Neuronal stem cell (in vitro differentiated cells): ENCODE measurements at regions not wholly inside any gene's neighbourhood (a gene's known extent, or its start where the extent isn't known, plus 50 kb on each side); places are given as distances from the start of the nearest gene placed in this dataset.
"Not testable (repeated sequence)": the region's sequence is repeated elsewhere in the genome, so short reads cannot be mapped to it uniquely, and the experiment has no call there.

Source experiments
- DNase-seq: peaks from one replicate; pipeline ENCODE4 v3.0.0-alpha.2; 2013; ENCODE audit warnings: low spot score
- H2AFZ ChIP-seq: one replicate; pipeline ENCODE4 v1.6.1; 2013; ENCODE audit warnings: mild to moderate bottlenecking, low read length, inconsistent platforms
- H2AK5ac ChIP-seq: 2 replicates; pipeline ENCODE4 v1.6.1; 2013; ENCODE audit warnings: low read depth, mild to moderate bottlenecking, inconsistent platforms, low read length, moderate library complexity, mixed read lengths
- H2BK120ac ChIP-seq: 2 replicates; pipeline ENCODE4 v1.6.1; 2013; ENCODE audit warnings: low read depth, mild to moderate bottlenecking, inconsistent platforms, low read length, moderate library complexity, mixed read lengths
- H2BK12ac ChIP-seq: one replicate; pipeline ENCODE4 v1.6.1; 2013; ENCODE audit warnings: low read length, inconsistent platforms
- H2BK15ac ChIP-seq: 2 replicates; pipeline ENCODE4 v1.6.1; 2013; ENCODE audit warnings: mild to moderate bottlenecking, low read length, inconsistent platforms, mixed read lengths
- H2BK5ac ChIP-seq: one replicate; pipeline ENCODE4 v1.6.1; 2013; ENCODE audit warnings: inconsistent platforms, mild to moderate bottlenecking, low read length, moderate library complexity
- H3K14ac ChIP-seq: one replicate; pipeline ENCODE4 v1.6.1; 2013; ENCODE audit warnings: low read length, inconsistent platforms
- H3K18ac ChIP-seq: 2 replicates; pipeline ENCODE4 v1.6.1; 2013; ENCODE audit warnings: low read length, inconsistent platforms
- H3K23ac ChIP-seq: 2 replicates; pipeline ENCODE4 v1.6.1; 2013; ENCODE audit warnings: low read depth, mild to moderate bottlenecking, mixed read lengths, low read length, inconsistent platforms; ENCODE audit not compliant: poor library complexity
- H3K27ac ChIP-seq: replicated peaks from 3 replicates; pipeline ENCODE4 v1.5.1; 2013; ENCODE audit warnings: low read length, inconsistent platforms
- H3K27me3 ChIP-seq, 3 experiments: 2 replicates each; pipeline ENCODE4 v1.6.1; 2013; ENCODE audit warnings: low read length in 3 of 3, mild to moderate bottlenecking in 2 of 3, inconsistent platforms in 1 of 3, low read depth in 1 of 3, mixed read lengths in 1 of 3, moderate library complexity in 1 of 3; ENCODE audit not compliant: control insufficient read depth in 3 of 3, insufficient read depth in 3 of 3
- H3K36me3 ChIP-seq, 2 donors: replicated peaks in 1 of 2; 2 replicates each; pipeline ENCODE4 v1.6.1; 2013; ENCODE audit warnings: low read length in 2 of 2; ENCODE audit not compliant: control insufficient read depth in 2 of 2, insufficient read depth in 2 of 2
- H3K4ac ChIP-seq: 2 replicates; pipeline ENCODE4 v1.6.1; 2013; ENCODE audit warnings: inconsistent platforms, mild to moderate bottlenecking, low read length, moderate library complexity
- H3K4me1 ChIP-seq, 2 donors: 1 replicate in 1 of 2; 2 replicates in 1 of 2; pipeline ENCODE4 v1.6.1; 2013; ENCODE audit warnings: low read length in 2 of 2, low read depth in 1 of 2; ENCODE audit not compliant: control insufficient read depth in 2 of 2, insufficient read depth in 1 of 2
- H3K4me2 ChIP-seq: one replicate; pipeline ENCODE4 v1.6.1; 2013; ENCODE audit warnings: mild to moderate bottlenecking, low read length, inconsistent platforms; ENCODE audit not compliant: insufficient read depth, poor library complexity, severe bottlenecking
- H3K4me3 ChIP-seq, 2 donors: 2 replicates each; pipeline ENCODE4 v1.5.1; 2013; ENCODE audit warnings: low read length in 2 of 2, mild to moderate bottlenecking in 2 of 2, inconsistent platforms in 1 of 2, moderate library complexity in 1 of 2
- H3K79me1 ChIP-seq: one replicate; pipeline ENCODE4 v1.6.1; 2013; ENCODE audit warnings: low read depth, mild to moderate bottlenecking, inconsistent platforms, low read length, moderate library complexity
- H3K9ac ChIP-seq: one replicate; pipeline ENCODE4 v1.6.1; 2013; ENCODE audit warnings: mild to moderate bottlenecking, low read depth, low read length, inconsistent platforms; ENCODE audit not compliant: poor library complexity
- H3K9me3 ChIP-seq, 2 donors: replicated peaks in 1 of 2; 2 replicates each; pipeline versions ENCODE3 to v1.6.1; 2013; ENCODE audit warnings: low read length in 2 of 2, mild to moderate bottlenecking in 2 of 2, inconsistent platforms in 1 of 2, low read depth in 1 of 2, mixed read lengths in 1 of 2, moderate library complexity in 1 of 2; ENCODE audit not compliant: control insufficient read depth in 2 of 2, insufficient read depth in 1 of 2
- H4K8ac ChIP-seq: one replicate; pipeline ENCODE4 v1.6.1; 2013; ENCODE audit warnings: low read depth, mild to moderate bottlenecking, inconsistent platforms, low read length, moderate library complexity
- H4K91ac ChIP-seq: one replicate; pipeline ENCODE4 v1.6.1; 2013; ENCODE audit warnings: low read length, low read depth, mild to moderate bottlenecking, inconsistent platforms; ENCODE audit not compliant: poor library complexity
- WGBS, 2 donors: extraction: QIAGEN DNeasy Blood & Tissue Kit; methylation state at CpG; one replicate each; pipeline ENCODE4 v1.1.7; 2013; ENCODE audit warnings: missing lambda C conversion rate in 2 of 2, mixed read lengths in 1 of 2; ENCODE audit not compliant: insufficient read length in 2 of 2, insufficient replicate concordance in 1 of 2; ENCODE audit errors: extremely low coverage in 2 of 2; 5-methylcytosine and 5-hydroxymethylcytosine counted together

DNA sequence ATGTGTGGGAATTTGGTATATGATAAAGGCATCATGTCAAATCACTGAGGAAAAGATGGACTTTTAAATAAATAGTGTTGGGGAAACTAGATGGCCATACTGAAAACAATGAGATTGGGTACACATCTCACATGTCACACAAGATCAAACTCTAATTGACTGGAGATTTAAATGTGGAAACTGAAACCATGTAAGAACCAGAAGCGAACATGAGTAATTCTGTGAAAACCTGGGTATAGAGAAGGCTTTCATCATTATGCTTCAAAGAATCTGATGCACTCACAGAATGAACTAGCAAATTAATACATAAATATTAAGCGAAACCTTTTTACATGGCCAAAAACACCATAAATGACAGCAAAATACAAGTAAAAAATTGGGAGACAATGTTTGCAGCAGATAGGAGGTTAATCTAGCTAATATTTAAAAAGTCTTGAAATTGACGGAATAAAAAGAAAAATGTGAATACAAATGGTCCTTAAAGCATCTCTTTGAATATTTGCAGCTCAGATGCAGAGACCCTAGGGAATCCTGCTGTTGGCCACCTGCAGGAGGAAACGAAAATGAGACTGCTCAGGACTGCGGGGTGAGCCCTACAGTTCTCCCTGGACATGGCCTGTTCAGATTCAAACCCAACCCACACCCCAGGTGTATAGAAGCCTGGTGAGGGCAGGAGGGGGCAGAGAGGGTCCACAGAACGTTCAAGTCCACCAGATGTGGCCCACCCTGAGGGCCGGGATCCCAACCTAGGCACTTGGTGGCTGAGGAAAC, 297.6 kb upstream of the WSB1 start:
- not testable (repeated sequence) for H3K4me1 ChIP-seq, H3K9me3 ChIP-seq, H2AK5ac ChIP-seq, H3K4me3 ChIP-seq, H3K14ac ChIP-seq, H2BK120ac ChIP-seq, H3K27me3 ChIP-seq, DNase-seq, H2BK12ac ChIP-seq, H3K23ac ChIP-seq, H3K4ac ChIP-seq, H3K36me3 ChIP-seq, H3K9ac ChIP-seq, H4K91ac ChIP-seq, H3K4me2 ChIP-seq, H2AFZ ChIP-seq, H3K79me1 ChIP-seq, H4K8ac ChIP-seq, H3K27ac ChIP-seq, H2BK15ac ChIP-seq, H3K18ac ChIP-seq, H2BK5ac ChIP-seq
- no CpG with 5 or more reads among the region's 7 CpGs for WGBS, 2 donors

DNA sequence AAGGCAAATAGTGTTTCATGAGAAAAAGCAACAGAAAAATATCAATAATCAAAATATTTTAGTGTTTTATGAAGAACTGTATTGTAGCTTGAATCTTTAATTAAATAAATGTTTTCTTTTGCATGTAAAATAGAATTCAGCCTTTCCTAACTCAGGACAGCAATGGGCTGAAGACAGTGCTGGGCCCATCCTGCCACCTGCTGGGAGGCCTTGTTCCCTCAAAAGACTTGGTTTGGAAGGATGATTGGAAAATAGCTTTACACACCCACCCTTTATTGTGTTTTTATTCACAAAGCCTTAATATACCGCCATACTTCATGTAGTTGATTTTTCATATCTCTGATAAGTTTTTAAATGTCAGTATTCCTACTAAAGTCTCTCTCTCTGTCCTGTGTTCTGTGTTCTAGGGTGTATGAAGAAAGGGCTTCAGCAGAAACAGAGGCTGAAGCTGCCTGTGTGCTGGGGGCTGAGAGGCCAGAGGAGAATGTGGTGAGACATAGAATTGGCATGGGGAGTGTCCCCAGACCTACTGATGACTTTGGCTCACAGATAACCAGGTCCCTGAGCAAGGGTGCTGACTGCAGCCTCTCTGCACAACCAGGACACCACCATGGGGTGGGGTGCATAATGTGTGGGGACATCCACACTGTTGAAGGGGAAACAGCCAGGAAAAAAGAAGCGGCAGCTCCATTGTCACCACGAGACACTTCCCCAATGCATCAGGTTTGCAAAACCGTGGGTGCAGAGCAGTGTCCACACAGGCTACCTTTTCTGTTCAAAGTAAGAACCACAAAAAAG, 286.0 kb upstream of the WSB1 start:
- not testable (repeated sequence) for H3K79me1 ChIP-seq, H3K27ac ChIP-seq
- no CpG with 5 or more reads among the region's 4 CpGs for WGBS, 2 donors

DNA sequence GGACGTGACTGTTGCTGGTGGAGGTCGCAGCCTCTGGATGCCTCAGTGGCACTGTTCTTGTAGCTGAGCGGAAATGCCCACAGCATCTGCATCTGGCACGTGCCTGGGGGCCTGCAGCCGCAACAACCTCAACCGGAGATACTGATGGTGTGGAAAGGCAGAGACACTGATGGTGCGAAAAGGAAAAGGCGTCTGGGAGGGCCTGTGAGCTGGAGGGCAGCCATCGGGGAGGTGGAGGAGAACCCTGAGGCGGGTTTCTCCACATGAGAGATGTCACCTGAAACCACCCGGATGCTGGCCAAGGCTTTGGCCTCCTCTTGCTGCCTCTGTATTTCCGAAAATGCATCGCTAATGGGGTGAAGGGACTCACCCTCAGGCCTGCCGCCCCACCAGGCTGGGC, 284.8 kb upstream of the WSB1 start:
- no peak overlapping the region for H3K18ac ChIP-seq
- H3K79me1 ChIP-seq, result no peaks in the 10 kb centered on the region
- H2AFZ ChIP-seq, result no peak overlapping the region
- H4K8ac ChIP-seq, result no peak overlapping the region
- no peak for DNase-seq
- H3K4me3 ChIP-seq, result peak overlapping the region in 1 of 2 donors; percentile 51
- no peak overlapping the region for H3K4me2 ChIP-seq
- peaks cover 0 to 8% of the 10 kb centered on the region in 2 donors for H3K9me3 ChIP-seq
- H2BK15ac ChIP-seq, result no peak overlapping the region
- H3K14ac ChIP-seq, result no peak overlapping the region
- no peak overlapping the region for H3K4ac ChIP-seq
- H3K36me3 ChIP-seq, result no peaks in the 10 kb centered on the region
- H3K23ac ChIP-seq, result no peak overlapping the region
- H2BK120ac ChIP-seq, result no peak overlapping the region
- no peak overlapping the region for H4K91ac ChIP-seq
- H2BK12ac ChIP-seq, result no peak overlapping the region
- H2AK5ac ChIP-seq, result no peak overlapping the region
- no peak overlapping the region for H2BK5ac ChIP-seq
- no CpG with 5 or more reads among the region's 14 CpGs for WGBS, 2 donors
- H3K9ac ChIP-seq, result no peak overlapping the region
- no peaks in the 10 kb centered on the region for H3K27me3 ChIP-seq
- no peaks in the 10 kb centered on the region for H3K4me1 ChIP-seq
- H3K27ac ChIP-seq, result no peak overlapping the region

More for the DNA sequence above, 286.0 kb upstream of the WSB1 start:
- not testable (repeated sequence) for H3K4me3 ChIP-seq, H2AK5ac ChIP-seq, H3K9me3 ChIP-seq, DNase-seq, H3K9ac ChIP-seq, H3K36me3 ChIP-seq, H3K14ac ChIP-seq, H4K8ac ChIP-seq, H2AFZ ChIP-seq, H3K18ac ChIP-seq, H3K4ac ChIP-seq, H3K4me2 ChIP-seq, H4K91ac ChIP-seq, H3K27me3 ChIP-seq, H3K23ac ChIP-seq, H2BK15ac ChIP-seq, H2BK5ac ChIP-seq, H2BK12ac ChIP-seq, H2BK120ac ChIP-seq, H3K4me1 ChIP-seq

DNA sequence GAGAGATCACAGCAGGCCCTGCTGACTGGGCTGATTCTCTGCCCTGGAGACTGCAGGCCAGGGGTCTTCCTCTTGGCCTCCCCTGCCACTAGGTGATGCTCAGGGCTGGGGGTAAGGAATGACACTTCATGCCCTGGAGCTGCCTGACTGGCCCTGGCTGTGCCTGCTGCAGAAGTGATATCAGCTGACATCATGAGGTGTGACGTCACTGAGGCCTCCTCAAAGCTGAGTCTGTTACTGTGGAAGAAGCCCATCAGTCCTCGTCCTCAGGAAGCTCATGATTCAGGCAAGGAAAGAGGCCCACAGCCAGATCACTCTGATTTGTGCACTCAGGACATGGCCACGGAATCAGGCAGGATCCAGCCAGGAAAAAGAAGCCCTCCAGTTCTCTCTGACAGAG, 283.8 kb upstream of the WSB1 start:
- not testable (repeated sequence) for H3K14ac ChIP-seq, H2AK5ac ChIP-seq, H2AFZ ChIP-seq, H3K79me1 ChIP-seq, H3K18ac ChIP-seq, H2BK12ac ChIP-seq, H2BK120ac ChIP-seq, H3K4ac ChIP-seq, H4K8ac ChIP-seq, H3K9me3 ChIP-seq, H3K27ac ChIP-seq, H3K36me3 ChIP-seq, H3K9ac ChIP-seq, DNase-seq, H2BK5ac ChIP-seq, H3K4me2 ChIP-seq, H3K4me3 ChIP-seq, H3K23ac ChIP-seq, H3K27me3 ChIP-seq, H2BK15ac ChIP-seq, H3K4me1 ChIP-seq, H4K91ac ChIP-seq
- WGBS, 2 donors, result no CpG with 5 or more reads among the region's 3 CpGs
